HG03342 (cell line): ENCODE measurements at regions not wholly inside any gene's neighbourhood (a gene's known extent, or its start where the extent isn't known, plus 50 kb on each side); places are given as distances from the start of the nearest gene placed in this dataset.

Experiments used
- ATAC-seq: cut with Tn5 transposase; IDR thresholded peaks from one replicate; pipeline ENCODE4 v1.9.1; 2021; ENCODE audit warnings: mild to moderate bottlenecking, moderate library complexity; ENCODE audit not compliant: unreplicated experiment

GRCh38 chr14:101490771-101491170, 70.5 kb upstream of the DIO3 start:
- ATAC-seq, result no peak

- no peak for ATAC-seq
Observed at GRCh38 chr14:101491841-101492240, 69.5 kb upstream of the DIO3 start.

GRCh38 chr14:101492716-101493115, 68.6 kb upstream of the DIO3 start:
- no peak for ATAC-seq

GRCh38 chr14:101494826-101495225, 66.5 kb upstream of the DIO3 start:
- no peak for ATAC-seq

GRCh38 chr14:101495284-101495683, 66.0 kb upstream of the DIO3 start:
- ATAC-seq, result no peak

- no peak for ATAC-seq
Observed at GRCh38 chr14:101495827-101496775, 65.2 kb upstream of the DIO3 start.

- ATAC-seq, result no peak
Observed at GRCh38 chr14:101496776-101497683, 64.3 kb upstream of the DIO3 start.

GRCh38 chr14:101497684-101498525, 63.4 kb upstream of the DIO3 start:
- ATAC-seq, result no peak

- ATAC-seq, result no peak
Observed at GRCh38 chr14:101498526-101498860, 62.8 kb upstream of the DIO3 start.

GRCh38 chr14:101499080-101499479, 62.2 kb upstream of the DIO3 start:
- no peak for ATAC-seq

- ATAC-seq, result no peak
Observed at GRCh38 chr14:101499513-101499912, 61.8 kb upstream of the DIO3 start.

- no peak for ATAC-seq
Observed at GRCh38 chr14:101500061-101500460, 61.2 kb upstream of the DIO3 start.

GRCh38 chr14:101500681-101501080, 60.6 kb upstream of the DIO3 start:
- no peak for ATAC-seq

- ATAC-seq, result no peak
Observed at GRCh38 chr14:101501341-101501740, 60.0 kb upstream of the DIO3 start.

- ATAC-seq, result no peak
Observed at GRCh38 chr14:101501858-101502615, 59.3 kb upstream of the DIO3 start.

GRCh38 chr14:101502761-101503392, 58.4 kb upstream of the DIO3 start:
- ATAC-seq, result no peak

- ATAC-seq, result no peak
Observed at GRCh38 chr14:101503431-101504095, 57.7 kb upstream of the DIO3 start.

GRCh38 chr14:101504096-101504948, 57.0 kb upstream of the DIO3 start:
- ATAC-seq, result no peak
